ENCODE measurements at regions not wholly inside any gene's neighbourhood (a gene's known extent, or its start where the extent isn't known, plus 50 kb on each side); places are given as distances from the start of the nearest gene placed in this dataset.

DNA sequence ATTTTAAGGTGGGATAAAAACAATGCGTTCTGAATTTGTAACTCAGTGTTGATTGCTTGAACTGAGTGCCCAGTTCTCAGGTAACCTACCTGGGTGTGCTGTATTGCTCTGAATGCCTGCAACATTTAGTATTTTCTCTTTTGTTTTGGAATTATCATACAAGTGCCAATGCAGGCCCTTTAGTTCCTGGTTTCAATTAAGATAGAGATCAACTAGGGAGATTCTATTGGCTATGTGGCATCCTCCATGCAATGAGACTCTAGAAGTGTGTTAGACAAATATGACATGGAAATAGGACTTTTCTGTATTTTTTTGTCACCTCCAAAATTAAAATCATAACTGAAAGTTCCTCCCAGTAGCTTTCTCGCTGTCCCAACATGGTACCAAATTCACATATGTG, 438.7 kb upstream of the IGFBP7 start (continued):
- TF ChIP-seq, protein P1, sequence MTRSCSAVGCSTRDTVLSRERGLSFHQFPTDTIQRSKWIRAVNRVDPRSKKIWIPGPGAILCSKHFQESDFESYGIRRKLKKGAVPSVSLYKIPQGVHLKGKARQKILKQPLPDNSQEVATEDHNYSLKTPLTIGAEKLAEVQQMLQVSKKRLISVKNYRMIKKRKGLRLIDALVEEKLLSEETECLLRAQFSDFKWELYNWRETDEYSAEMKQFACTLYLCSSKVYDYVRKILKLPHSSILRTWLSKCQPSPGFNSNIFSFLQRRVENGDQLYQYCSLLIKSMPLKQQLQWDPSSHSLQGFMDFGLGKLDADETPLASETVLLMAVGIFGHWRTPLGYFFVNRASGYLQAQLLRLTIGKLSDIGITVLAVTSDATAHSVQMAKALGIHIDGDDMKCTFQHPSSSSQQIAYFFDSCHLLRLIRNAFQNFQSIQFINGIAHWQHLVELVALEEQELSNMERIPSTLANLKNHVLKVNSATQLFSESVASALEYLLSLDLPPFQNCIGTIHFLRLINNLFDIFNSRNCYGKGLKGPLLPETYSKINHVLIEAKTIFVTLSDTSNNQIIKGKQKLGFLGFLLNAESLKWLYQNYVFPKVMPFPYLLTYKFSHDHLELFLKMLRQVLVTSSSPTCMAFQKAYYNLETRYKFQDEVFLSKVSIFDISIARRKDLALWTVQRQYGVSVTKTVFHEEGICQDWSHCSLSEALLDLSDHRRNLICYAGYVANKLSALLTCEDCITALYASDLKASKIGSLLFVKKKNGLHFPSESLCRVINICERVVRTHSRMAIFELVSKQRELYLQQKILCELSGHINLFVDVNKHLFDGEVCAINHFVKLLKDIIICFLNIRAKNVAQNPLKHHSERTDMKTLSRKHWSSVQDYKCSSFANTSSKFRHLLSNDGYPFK (CRISPR knock-in tag; IDR thresholded peaks at IDR 0.05; ENCODE audit: borderline replicate concordance), result no peak
- TF ChIP-seq DPF2 (CRISPR knock-in tag; IDR thresholded peaks at IDR 0.05; ENCODE audit: borderline replicate concordance, low read depth) (no peak), JARID2 (CRISPR knock-in tag; IDR thresholded peaks at IDR 0.05; ENCODE audit: insufficient replicate concordance) (no peak), EED (CRISPR knock-in tag; IDR thresholded peaks at IDR 0.05) (no peak), GLI4 (CRISPR knock-in tag; IDR thresholded peaks at IDR 0.05; ENCODE audit: borderline replicate concordance) (no peak), SP2 (CRISPR knock-in tag; IDR thresholded peaks at IDR 0.05) (no peak), NFE2L2 (IDR thresholded peaks at IDR 0.05; ENCODE audit: low read length) (no peak), NFRKB (IDR thresholded peaks at IDR 0.05) (no peak), ESRRA (CRISPR knock-in tag; IDR thresholded peaks at IDR 0.05; ENCODE audit: low read depth) (no peak)
- TF ChIP-seq, protein P2, sequence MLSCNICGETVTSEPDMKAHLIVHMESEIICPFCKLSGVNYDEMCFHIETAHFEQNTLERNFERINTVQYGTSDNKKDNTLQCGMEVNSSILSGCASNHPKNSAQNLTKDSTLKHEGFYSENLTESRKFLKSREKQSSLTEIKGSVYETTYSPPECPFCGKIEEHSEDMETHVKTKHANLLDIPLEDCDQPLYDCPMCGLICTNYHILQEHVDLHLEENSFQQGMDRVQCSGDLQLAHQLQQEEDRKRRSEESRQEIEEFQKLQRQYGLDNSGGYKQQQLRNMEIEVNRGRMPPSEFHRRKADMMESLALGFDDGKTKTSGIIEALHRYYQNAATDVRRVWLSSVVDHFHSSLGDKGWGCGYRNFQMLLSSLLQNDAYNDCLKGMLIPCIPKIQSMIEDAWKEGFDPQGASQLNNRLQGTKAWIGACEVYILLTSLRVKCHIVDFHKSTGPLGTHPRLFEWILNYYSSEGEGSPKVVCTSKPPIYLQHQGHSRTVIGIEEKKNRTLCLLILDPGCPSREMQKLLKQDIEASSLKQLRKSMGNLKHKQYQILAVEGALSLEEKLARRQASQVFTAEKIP (CRISPR knock-in tag; IDR thresholded peaks at IDR 0.05; ENCODE audit: borderline replicate concordance), result no peak
- TF ChIP-seq, protein P3, sequence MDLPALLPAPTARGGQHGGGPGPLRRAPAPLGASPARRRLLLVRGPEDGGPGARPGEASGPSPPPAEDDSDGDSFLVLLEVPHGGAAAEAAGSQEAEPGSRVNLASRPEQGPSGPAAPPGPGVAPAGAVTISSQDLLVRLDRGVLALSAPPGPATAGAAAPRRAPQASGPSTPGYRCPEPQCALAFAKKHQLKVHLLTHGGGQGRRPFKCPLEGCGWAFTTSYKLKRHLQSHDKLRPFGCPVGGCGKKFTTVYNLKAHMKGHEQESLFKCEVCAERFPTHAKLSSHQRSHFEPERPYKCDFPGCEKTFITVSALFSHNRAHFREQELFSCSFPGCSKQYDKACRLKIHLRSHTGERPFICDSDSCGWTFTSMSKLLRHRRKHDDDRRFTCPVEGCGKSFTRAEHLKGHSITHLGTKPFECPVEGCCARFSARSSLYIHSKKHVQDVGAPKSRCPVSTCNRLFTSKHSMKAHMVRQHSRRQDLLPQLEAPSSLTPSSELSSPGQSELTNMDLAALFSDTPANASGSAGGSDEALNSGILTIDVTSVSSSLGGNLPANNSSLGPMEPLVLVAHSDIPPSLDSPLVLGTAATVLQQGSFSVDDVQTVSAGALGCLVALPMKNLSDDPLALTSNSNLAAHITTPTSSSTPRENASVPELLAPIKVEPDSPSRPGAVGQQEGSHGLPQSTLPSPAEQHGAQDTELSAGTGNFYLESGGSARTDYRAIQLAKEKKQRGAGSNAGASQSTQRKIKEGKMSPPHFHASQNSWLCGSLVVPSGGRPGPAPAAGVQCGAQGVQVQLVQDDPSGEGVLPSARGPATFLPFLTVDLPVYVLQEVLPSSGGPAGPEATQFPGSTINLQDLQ (CRISPR knock-in tag; IDR thresholded peaks at IDR 0.05), result no peak
- TF ChIP-seq, protein P4, sequence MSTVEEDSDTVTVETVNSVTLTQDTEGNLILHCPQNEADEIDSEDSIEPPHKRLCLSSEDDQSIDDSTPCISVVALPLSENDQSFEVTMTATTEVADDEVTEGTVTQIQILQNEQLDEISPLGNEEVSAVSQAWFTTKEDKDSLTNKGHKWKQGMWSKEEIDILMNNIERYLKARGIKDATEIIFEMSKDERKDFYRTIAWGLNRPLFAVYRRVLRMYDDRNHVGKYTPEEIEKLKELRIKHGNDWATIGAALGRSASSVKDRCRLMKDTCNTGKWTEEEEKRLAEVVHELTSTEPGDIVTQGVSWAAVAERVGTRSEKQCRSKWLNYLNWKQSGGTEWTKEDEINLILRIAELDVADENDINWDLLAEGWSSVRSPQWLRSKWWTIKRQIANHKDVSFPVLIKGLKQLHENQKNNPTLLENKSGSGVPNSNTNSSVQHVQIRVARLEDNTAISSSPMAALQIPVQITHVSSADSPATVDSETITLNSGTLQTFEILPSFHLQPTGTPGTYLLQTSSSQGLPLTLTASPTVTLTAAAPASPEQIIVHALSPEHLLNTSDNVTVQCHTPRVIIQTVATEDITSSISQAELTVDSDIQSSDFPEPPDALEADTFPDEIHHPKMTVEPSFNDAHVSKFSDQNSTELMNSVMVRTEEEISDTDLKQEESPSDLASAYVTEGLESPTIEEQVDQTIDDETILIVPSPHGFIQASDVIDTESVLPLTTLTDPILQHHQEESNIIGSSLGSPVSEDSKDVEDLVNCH (CRISPR knock-in tag; IDR thresholded peaks at IDR 0.05), result no peak

All from HepG2 (cell line).